Natural killer cell (primary cell): ENCODE measurements at regions not wholly inside any gene's neighbourhood (a gene's known extent, or its start where the extent isn't known, plus 50 kb on each side); places are given as distances from the start of the nearest gene placed in this dataset.

ENCODE experiments used
- ATAC-seq, 3 donors: fragments of 150-1000 bp in 2 of 3; fragments of 200-7000 bp in 1 of 3; cut with Tn5 transposase; 1 replicate in 1 of 3; 2 replicates in 2 of 3; pipeline ENCODE4 v1.10.0; 2021; ENCODE audit warnings: mild to moderate bottlenecking in 2 of 3, moderate library complexity in 2 of 3
- DNase-seq, 2 donors: peaks; one replicate each; pipeline versions ENCODE4 v3.0.0 to v3.0.0-alpha.2; 2013 to 2021; ENCODE audit warnings: mixed read lengths in 1 of 2
- H3K27ac ChIP-seq: one replicate; pipeline ENCODE4 v1.5.1; 2013; ENCODE audit warnings: mild to moderate bottlenecking, low read length
- H3K27me3 ChIP-seq: one replicate; pipeline ENCODE4 v1.6.1; 2013; ENCODE audit warnings: low read length; ENCODE audit not compliant: control insufficient read depth, insufficient read depth
- H3K36me3 ChIP-seq: one replicate; pipeline ENCODE4 v1.6.1; 2013; ENCODE audit warnings: low read length; ENCODE audit not compliant: control insufficient read depth, insufficient read depth
- H3K4me1 ChIP-seq: one replicate; pipeline ENCODE4 v1.6.1; 2013; ENCODE audit warnings: low read length; ENCODE audit not compliant: control insufficient read depth, insufficient read depth
- H3K4me3 ChIP-seq: one replicate; pipeline ENCODE4 v1.5.1; 2013; ENCODE audit warnings: low read length
- H3K9me3 ChIP-seq: one replicate; pipeline ENCODE4 v1.6.1; 2013; ENCODE audit warnings: low read length; ENCODE audit not compliant: control insufficient read depth, insufficient read depth
- H3K27ac Mint-ChIP-seq, 2 donors: one replicate each; pipeline ENCODE4 v1.8.0; 2022; ENCODE audit warnings: mild to moderate bottlenecking in 2 of 2, mixed read lengths in 2 of 2, moderate library complexity in 1 of 2
- H3K27me3 Mint-ChIP-seq, 2 donors: one replicate each; pipeline ENCODE4 v1.8.0; 2022; ENCODE audit warnings: low read depth in 2 of 2, mixed read lengths in 2 of 2
- H3K36me3 Mint-ChIP-seq: one replicate; pipeline ENCODE4 v1.8.0; 2022; ENCODE audit warnings: mixed read lengths
- H3K4me1 Mint-ChIP-seq, 2 donors: one replicate each; pipeline ENCODE4 v1.8.0; 2022; ENCODE audit warnings: mixed read lengths in 2 of 2
- H3K4me3 Mint-ChIP-seq: one replicate; pipeline ENCODE4 v1.8.0; 2022; ENCODE audit warnings: mild to moderate bottlenecking, moderate library complexity, mixed read lengths
- H3K9me3 Mint-ChIP-seq, 2 donors: one replicate each; pipeline ENCODE4 v1.8.0; 2022; ENCODE audit warnings: mixed read lengths in 2 of 2
- CTCF ChIP-seq: fragments of 200-600 bp; IDR thresholded peaks from one replicate; pipeline ENCODE4 v1.8.0; 2022; ENCODE audit warnings: antibody characterized with exemption
- WGBS: methylation state at CpG from one replicate; pipeline ENCODE4 v1.1.7; 2013; ENCODE audit warnings: missing lambda C conversion rate; ENCODE audit not compliant: insufficient coverage; 5-methylcytosine and 5-hydroxymethylcytosine counted together
- intact Hi-C: fragments of 100-400 bp; cut with micrococcal nuclease; formaldehyde crosslinking; loops from one replicate; pipeline ENCODE4 v1.14.2; 2022

- intact Hi-C loops, result no loop called here
- Histone ChIP-seq H3K9me3 (no peaks in the 10 kb centered on the region), H3K36me3 (no peaks in the 10 kb centered on the region), H3K4me3 (no peak overlapping the region), H3K27ac (no peak overlapping the region), H3K4me1 (no peaks in the 10 kb centered on the region), H3K27me3 (no peaks in the 10 kb centered on the region)
- Mint-ChIP-seq H3K9me3 (peaks cover 0 to 8% of the 10 kb centered on the region in 2 donors), H3K4me1 (no peaks in the 10 kb centered on the region), H3K36me3 (no peaks in the 10 kb centered on the region), H3K27me3 (no peaks in the 10 kb centered on the region), H3K4me3 (no peak overlapping the region), H3K27ac (no peak overlapping the region)
- no peak for TF ChIP-seq CTCF
- DNase-seq (no peak), ATAC-seq (no peak)
- WGBS, result 35% methylated on average over 1 of the region's 1 CpG
These were observed 500.3 kb upstream of the LMCD1 start for GRCh38 chr3:8001307-8001706.

- ATAC-seq (no peak), DNase-seq (no peak)
- Mint-ChIP-seq H3K9me3 (peaks cover 0 to 8% of the 10 kb centered on the region in 2 donors), H3K27me3 (no peaks in the 10 kb centered on the region), H3K4me3 (no peak overlapping the region), H3K4me1 (no peaks in the 10 kb centered on the region), H3K27ac (no peak overlapping the region), H3K36me3 (no peaks in the 10 kb centered on the region)
- 88% methylated on average over 6 of the region's 6 CpGs for WGBS
- Histone ChIP-seq H3K9me3 (no peaks in the 10 kb centered on the region), H3K36me3 (no peaks in the 10 kb centered on the region), H3K4me1 (no peaks in the 10 kb centered on the region), H3K4me3 (no peak overlapping the region), H3K27me3 (no peaks in the 10 kb centered on the region), H3K27ac (no peak overlapping the region)
- intact Hi-C loops, result no loop called here
- TF ChIP-seq CTCF, result no peak
These were observed 499.9 kb upstream of the LMCD1 start for GRCh38 chr3:8001712-8002111.

GRCh38 chr3:8011902-8012301, 489.7 kb upstream of the LMCD1 start:
- intact Hi-C loops, result no loop called here
- peaks cover 5% of the 10 kb centered on the region for H3K9me3 ChIP-seq
- Mint-ChIP-seq H3K36me3 (no peaks in the 10 kb centered on the region), H3K27ac (no peak overlapping the region), H3K9me3 (peaks cover 4 to 6% of the 10 kb centered on the region in 2 donors), H3K27me3 (no peaks in the 10 kb centered on the region), H3K4me3 (no peak overlapping the region), H3K4me1 (no peaks in the 10 kb centered on the region)
- no peaks in the 10 kb centered on the region for H3K36me3 ChIP-seq
- no peak for DNase-seq
- TF ChIP-seq CTCF, result no peak
- H3K27ac ChIP-seq, result no peak overlapping the region
- no peak for ATAC-seq
- no peaks in the 10 kb centered on the region for H3K27me3 ChIP-seq
- WGBS, result 89% methylated on average over 3 of the region's 3 CpGs
- no peak overlapping the region for H3K4me3 ChIP-seq
- no peaks in the 10 kb centered on the region for H3K4me1 ChIP-seq

- H3K36me3 Mint-ChIP-seq, result no peaks in the 10 kb centered on the region
- Histone ChIP-seq H3K36me3 (no peaks in the 10 kb centered on the region), H3K27ac (no peak overlapping the region), H3K9me3 (peaks cover 7% of the 10 kb centered on the region), H3K27me3 (no peaks in the 10 kb centered on the region), H3K4me1 (no peaks in the 10 kb centered on the region), H3K4me3 (no peak overlapping the region)
- H3K27ac Mint-ChIP-seq, result no peak overlapping the region
- H3K4me1 Mint-ChIP-seq, result no peaks in the 10 kb centered on the region
- H3K9me3 Mint-ChIP-seq, result peaks cover 8% of the 10 kb centered on the region in 2 donors
- no peak for DNase-seq
- no peaks in the 10 kb centered on the region for H3K27me3 Mint-ChIP-seq
- no peak overlapping the region for H3K4me3 Mint-ChIP-seq
- 84% methylated on average over 6 of the region's 7 CpGs for WGBS
- intact Hi-C loops, result no loop called here
- no peak for ATAC-seq
- no peak for TF ChIP-seq CTCF
These were observed 481.4 kb upstream of the LMCD1 start for GRCh38 chr3:8020047-8020841.
